Suprapubic skin (tissue), 4 donors: ENCODE measurements at regions not wholly inside any gene's neighbourhood (a gene's known extent, or its start where the extent isn't known, plus 50 kb on each side); places are given as distances from the start of the nearest gene placed in this dataset.

Experiments
- DNase-seq, 2 donors: peaks; one replicate each; pipeline ENCODE4 v3.0.0-alpha.2; 2019; ENCODE audit warnings: low spot score in 2 of 2
- H3K27ac ChIP-seq: fragments of 200-600 bp; sonication (generic); one replicate; pipeline ENCODE4 v1.5.1; 2019
- H3K27me3 ChIP-seq: fragments of 200-600 bp; sonication (generic); one replicate; pipeline ENCODE4 v1.5.1; 2019
- H3K36me3 ChIP-seq: fragments of 200-600 bp; sonication (generic); one replicate; pipeline ENCODE4 v1.5.1; 2019
- H3K4me1 ChIP-seq: fragments of 200-600 bp; sonication (generic); one replicate; pipeline ENCODE4 v1.5.1; 2019
- H3K4me3 ChIP-seq: fragments of 200-600 bp; sonication (generic); one replicate; pipeline ENCODE4 v1.5.1; 2019; ENCODE audit warnings: mild to moderate bottlenecking
- H3K9me3 ChIP-seq: fragments of 200-600 bp; sonication (generic); one replicate; pipeline ENCODE4 v1.5.1; 2019
- EP300 ChIP-seq: sonication (generic); formaldehyde crosslinking; IDR thresholded peaks from one replicate; pipeline ENCODE4 v1.6.1; 2017; ENCODE audit warnings: antibody characterized with exemption
- POLR2A ChIP-seq, 2 donors: fragments of 450-650 bp; IDR thresholded peaks; one replicate each; pipeline ENCODE4 v1.6.1; 2017; ENCODE audit warnings: antibody characterized with exemption in 2 of 2, mild to moderate bottlenecking in 2 of 2, moderate library complexity in 2 of 2
- POLR2AphosphoS5 ChIP-seq, 3 donors: sonication (generic); formaldehyde crosslinking; IDR thresholded peaks; one replicate each; pipeline ENCODE4 v1.6.1; 2017; ENCODE audit warnings: antibody characterized with exemption in 3 of 3
- WGBS: methylation state at CpG from one replicate; pipeline ENCODE4 v1.1.5; 2018; 5-methylcytosine and 5-hydroxymethylcytosine counted together
- TF ChIP-seq, protein P1 (sequence below), 2 donors: fragments of 200-600 bp in 1 of 2; fragments of 450-650 bp in 1 of 2; sonication (generic) in 1 of 2; IDR thresholded peaks; one replicate each; pipeline ENCODE4 v1.5.1; 2016 to 2019; ENCODE audit warnings: antibody characterized with exemption in 2 of 2, mild to moderate bottlenecking in 1 of 2, moderate library complexity in 1 of 2

DNA sequence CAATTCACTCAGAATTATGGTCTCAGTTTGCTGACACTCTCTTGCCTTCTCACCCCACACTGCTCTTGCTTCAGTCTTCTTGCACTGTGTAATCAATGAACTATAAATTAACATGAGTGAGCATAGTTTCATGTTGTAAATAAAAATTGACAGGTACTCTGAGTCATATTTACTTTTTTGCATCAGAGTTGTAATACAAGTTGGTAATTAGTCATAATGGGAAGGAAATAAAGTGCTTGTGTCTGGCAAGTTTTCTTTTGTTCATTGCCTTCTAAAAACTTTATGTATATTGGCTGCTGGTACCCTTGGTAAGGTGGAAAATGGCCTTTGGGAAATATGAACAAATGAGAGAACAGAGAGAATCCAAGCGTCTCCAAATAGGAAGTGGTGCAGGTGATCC, 169.3 kb upstream of the MAGI2 start:
- WGBS, result 69% methylated on average over 1 of the region's 1 CpG
- Histone ChIP-seq H3K9me3 (no peaks in the 10 kb centered on the region), H3K27ac (no peak overlapping the region), H3K27me3 (no peaks in the 10 kb centered on the region), H3K36me3 (no peaks in the 10 kb centered on the region), H3K4me3 (no peak overlapping the region), H3K4me1 (no peaks in the 10 kb centered on the region)
- DNase-seq, result no peak
- TF ChIP-seq, protein P1, sequence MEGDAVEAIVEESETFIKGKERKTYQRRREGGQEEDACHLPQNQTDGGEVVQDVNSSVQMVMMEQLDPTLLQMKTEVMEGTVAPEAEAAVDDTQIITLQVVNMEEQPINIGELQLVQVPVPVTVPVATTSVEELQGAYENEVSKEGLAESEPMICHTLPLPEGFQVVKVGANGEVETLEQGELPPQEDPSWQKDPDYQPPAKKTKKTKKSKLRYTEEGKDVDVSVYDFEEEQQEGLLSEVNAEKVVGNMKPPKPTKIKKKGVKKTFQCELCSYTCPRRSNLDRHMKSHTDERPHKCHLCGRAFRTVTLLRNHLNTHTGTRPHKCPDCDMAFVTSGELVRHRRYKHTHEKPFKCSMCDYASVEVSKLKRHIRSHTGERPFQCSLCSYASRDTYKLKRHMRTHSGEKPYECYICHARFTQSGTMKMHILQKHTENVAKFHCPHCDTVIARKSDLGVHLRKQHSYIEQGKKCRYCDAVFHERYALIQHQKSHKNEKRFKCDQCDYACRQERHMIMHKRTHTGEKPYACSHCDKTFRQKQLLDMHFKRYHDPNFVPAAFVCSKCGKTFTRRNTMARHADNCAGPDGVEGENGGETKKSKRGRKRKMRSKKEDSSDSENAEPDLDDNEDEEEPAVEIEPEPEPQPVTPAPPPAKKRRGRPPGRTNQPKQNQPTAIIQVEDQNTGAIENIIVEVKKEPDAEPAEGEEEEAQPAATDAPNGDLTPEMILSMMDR (IDR thresholded peaks at IDR 0.05), result no peak
- TF ChIP-seq POLR2A (IDR thresholded peaks at IDR 0.05), result no peak
- TF ChIP-seq EP300, result no peak
- TF ChIP-seq POLR2AphosphoS5 (IDR thresholded peaks at IDR 0.05), result no peak

DNA sequence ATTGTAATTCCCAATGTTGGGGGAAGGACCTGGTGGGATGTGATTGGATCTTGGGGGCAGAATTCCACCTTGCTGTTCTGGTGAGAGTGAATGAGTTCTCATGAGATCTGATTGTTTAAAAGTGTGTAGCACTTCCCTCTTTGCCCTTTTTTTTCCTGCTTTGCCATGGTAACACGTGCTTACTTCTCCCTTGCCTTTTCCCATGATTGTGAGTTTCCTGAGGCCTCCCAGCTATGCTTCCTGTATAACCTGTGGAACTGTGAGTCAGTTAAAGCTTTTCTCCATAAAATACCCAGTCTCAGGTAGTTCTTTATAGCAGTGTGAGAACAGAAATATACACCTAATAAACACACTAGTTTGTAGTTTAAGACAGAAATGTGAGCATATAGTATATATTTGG, 166.8 kb upstream of the MAGI2 start:
- Histone ChIP-seq H3K4me3 (no peak overlapping the region), H3K27ac (no peak overlapping the region), H3K36me3 (no peaks in the 10 kb centered on the region), H3K27me3 (no peaks in the 10 kb centered on the region), H3K4me1 (no peaks in the 10 kb centered on the region), H3K9me3 (no peaks in the 10 kb centered on the region)
- TF ChIP-seq EP300, result no peak
- no peak for TF ChIP-seq POLR2A (IDR thresholded peaks at IDR 0.05)
- TF ChIP-seq, protein P1 (IDR thresholded peaks at IDR 0.05), result no peak
- no peak for TF ChIP-seq POLR2AphosphoS5 (IDR thresholded peaks at IDR 0.05)
- 22% methylated on average over 1 of the region's 1 CpG for WGBS
- DNase-seq, result no peak

DNA sequence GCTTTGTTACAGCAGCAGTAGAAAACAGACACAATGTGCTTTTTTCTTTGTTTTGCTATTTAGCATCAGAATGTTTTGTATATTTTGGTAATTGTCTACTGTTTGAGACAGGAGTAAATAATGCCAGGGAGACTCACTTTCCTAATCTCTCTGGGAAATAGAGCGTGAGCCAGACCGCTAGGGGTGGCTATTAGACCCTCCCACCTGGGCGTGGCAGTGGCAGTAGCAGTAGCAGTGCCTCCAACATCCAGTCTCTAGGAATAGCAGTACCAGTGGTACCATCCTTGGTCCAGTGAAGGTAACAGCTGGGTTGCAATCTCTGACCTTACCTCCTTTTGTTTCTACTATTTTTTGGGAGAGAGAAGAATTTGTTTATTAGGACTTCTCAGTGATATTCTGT, 165.7 kb upstream of the MAGI2 start:
- WGBS, result 87% methylated on average over 3 of the region's 3 CpGs
- Histone ChIP-seq H3K4me1 (no peaks in the 10 kb centered on the region), H3K9me3 (no peaks in the 10 kb centered on the region), H3K4me3 (no peak overlapping the region), H3K36me3 (no peaks in the 10 kb centered on the region), H3K27me3 (no peaks in the 10 kb centered on the region), H3K27ac (no peak overlapping the region)
- DNase-seq, result no peak
- TF ChIP-seq EP300 (no peak), POLR2AphosphoS5 (IDR thresholded peaks at IDR 0.05) (no peak), POLR2A (IDR thresholded peaks at IDR 0.05) (no peak)
- TF ChIP-seq, protein P1 (IDR thresholded peaks at IDR 0.05), result no peak

DNA sequence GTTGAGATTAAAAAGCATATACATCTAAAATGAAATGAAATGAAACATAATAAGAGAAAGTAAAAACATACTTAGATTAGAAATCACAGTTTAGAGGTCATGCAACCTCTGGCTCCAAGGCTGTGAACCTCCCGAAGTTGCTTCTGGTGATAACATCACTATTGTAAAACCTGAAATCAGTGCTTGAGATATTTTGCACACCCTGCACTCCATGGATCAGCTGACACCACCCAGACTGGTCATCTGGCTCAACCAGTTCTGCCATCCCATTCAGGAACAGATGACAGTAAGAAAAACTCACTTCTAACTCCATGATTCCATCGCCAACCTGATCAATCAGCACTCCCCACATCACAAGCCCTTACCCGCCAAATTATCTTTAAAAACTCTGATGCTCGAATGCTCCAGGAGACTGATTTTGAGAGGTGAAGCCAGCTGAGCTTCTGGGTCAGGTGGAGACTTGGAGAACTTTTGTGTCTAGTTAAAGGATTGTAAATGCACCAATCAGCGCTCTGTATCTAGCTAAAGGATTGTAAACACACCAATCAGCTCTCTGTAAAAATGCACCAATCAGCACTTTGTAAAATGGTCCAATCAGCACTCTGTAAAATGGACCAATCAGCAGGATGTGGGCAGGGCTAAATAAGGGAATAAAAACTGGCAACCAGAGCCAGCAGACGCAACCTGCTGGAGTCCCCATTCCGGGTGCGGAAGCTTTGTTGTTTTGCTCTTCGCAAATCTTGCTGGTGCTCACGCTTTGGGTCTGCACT, 162.6 kb upstream of the MAGI2 start:
- Histone ChIP-seq H3K27me3 (no peaks in the 10 kb centered on the region), H3K4me3 (no peak overlapping the region), H3K36me3 (no peaks in the 10 kb centered on the region), H3K27ac (no peak overlapping the region), H3K9me3 (no peaks in the 10 kb centered on the region), H3K4me1 (no peaks in the 10 kb centered on the region)
- no peak for DNase-seq
- WGBS, result 84% methylated on average over 10 of the region's 10 CpGs
- TF ChIP-seq POLR2AphosphoS5 (IDR thresholded peaks at IDR 0.05) (no peak), EP300 (no peak), POLR2A (IDR thresholded peaks at IDR 0.05) (no peak)
- TF ChIP-seq, protein P1 (IDR thresholded peaks at IDR 0.05), result no peak

DNA sequence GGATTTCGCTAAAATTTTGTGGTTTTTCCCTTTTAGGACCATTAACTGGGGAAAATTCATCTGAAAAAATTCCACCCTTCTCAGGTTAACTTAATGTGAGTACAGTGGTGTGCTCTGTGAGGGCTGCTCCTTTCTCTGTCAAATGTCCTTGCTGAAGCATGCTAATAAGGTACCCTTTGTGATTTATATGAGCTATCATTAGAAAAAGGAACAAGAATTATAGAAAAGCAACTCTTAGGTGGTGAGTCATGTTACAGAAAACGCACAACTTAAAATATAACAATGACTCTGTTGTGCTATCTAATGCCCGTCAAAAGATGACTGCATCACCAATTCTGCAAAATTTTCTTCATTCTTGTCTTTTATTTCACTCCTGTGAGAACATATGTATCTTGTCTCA, 162.0 kb upstream of the MAGI2 start:
- H3K27me3 ChIP-seq, result no peaks in the 10 kb centered on the region
- H3K9me3 ChIP-seq, result no peaks in the 10 kb centered on the region
- 73% methylated on average over 3 of the region's 3 CpGs for WGBS
- H3K36me3 ChIP-seq, result no peaks in the 10 kb centered on the region
- no peaks in the 10 kb centered on the region for H3K4me1 ChIP-seq
- TF ChIP-seq, protein P1 (IDR thresholded peaks at IDR 0.05), result no peak
- TF ChIP-seq POLR2AphosphoS5 (IDR thresholded peaks at IDR 0.05), result no peak
- no peak for TF ChIP-seq POLR2A (IDR thresholded peaks at IDR 0.05)
- no peak for DNase-seq
- no peak overlapping the region for H3K4me3 ChIP-seq
- H3K27ac ChIP-seq, result no peak overlapping the region
